ENCODE measurements at regions not wholly inside any gene's neighbourhood (a gene's known extent, or its start where the extent isn't known, plus 50 kb on each side); places are given as distances from the start of the nearest gene placed in this dataset.

DNA sequence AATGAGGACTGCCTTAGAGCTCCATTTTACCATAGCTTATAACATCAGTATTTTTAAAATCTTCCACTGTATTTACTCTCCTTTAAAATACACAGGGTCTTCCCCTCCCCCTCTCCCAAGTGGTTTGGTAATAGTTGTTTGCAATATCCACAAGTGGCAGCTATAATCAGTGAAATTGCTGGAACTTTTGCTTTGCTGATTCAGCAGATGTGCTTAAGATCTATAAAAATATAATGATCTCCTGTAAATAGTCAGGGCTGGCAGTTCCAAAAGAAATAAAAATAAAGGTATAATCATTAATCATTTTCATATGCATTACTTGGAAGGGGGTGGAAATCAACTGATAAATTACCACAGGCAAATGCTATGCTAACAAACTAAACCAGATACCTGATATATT, 345.2 kb downstream of the KLHL13 start:
- H3K9me1 ChIP-seq (ENCODE audit: control insufficient read depth, insufficient read depth, low read length) = no peaks in the 10 kb centered on the region
- CTCF ChIA-PET (ENCODE audit: low intra/inter-chr PET ratio) = no interaction called here
- no peak for FAIRE-seq
- TF ChIP-seq ZNF165 (CRISPR knock-in tag; IDR thresholded peaks at IDR 0.05; ENCODE audit: borderline replicate concordance) (no peak), C11orf30 (IDR thresholded peaks at IDR 0.05; ENCODE audit: low read depth) (0 out of 2 replicates have a peak, but pooled peaks have one; percentile 6)
- POLR2A ChIA-PET = no interaction called here
- no peak for ATAC-seq
- no peaks in the 10 kb centered on the region for H3K27me3 ChIP-seq (ENCODE audit: control insufficient read depth in 2 of 2, insufficient read depth in 2 of 2, low read length in 2 of 2)
- no TSS peak for BruUV-seq (replicated peaks)
- H3K9me3 ChIP-seq (replicated peaks; ENCODE audit: control insufficient read depth, insufficient read depth, low read depth, low read length) = no peaks in the 10 kb centered on the region
- no peaks in the 10 kb centered on the region for H3K4me1 ChIP-seq (replicated peaks in 1 of 2; ENCODE audit: control insufficient read depth in 2 of 2, insufficient read depth in 2 of 2, low read length in 2 of 2)
- no peak overlapping the region for H3K4me3 ChIP-seq
- no peak overlapping the region for H3K9ac ChIP-seq (ENCODE audit: insufficient read depth in 1 of 2, low read depth in 2 of 2, low read length in 2 of 2)
- H3K36me3 ChIP-seq (ENCODE audit: control insufficient read depth, insufficient read depth, low read length) = no peaks in the 10 kb centered on the region
- no peak overlapping the region for H2AFZ ChIP-seq (ENCODE audit: low read depth, low read length)
- in situ Hi-C loops (cut with MboI) (no loop called here), intact Hi-C loops (cut with micrococcal nuclease) (no loop called here)
- no peak overlapping the region for H3K27ac ChIP-seq (ENCODE audit: extremely low read depth, low read depth, low read length)
- DNase-seq (ENCODE audit: extremely low read depth in 1 of 4, low spot score in 3 of 4) = no peak
- no peak overlapping the region for H3K4me2 ChIP-seq (ENCODE audit: insufficient read depth, low read length)
- no peaks in the 10 kb centered on the region for H4K20me1 ChIP-seq (replicated peaks; ENCODE audit: control insufficient read depth, insufficient read depth, low read length)
- no peaks in the 10 kb centered on the region for H3K79me2 ChIP-seq (ENCODE audit: control insufficient read depth, insufficient read depth, low read length)

DNA sequence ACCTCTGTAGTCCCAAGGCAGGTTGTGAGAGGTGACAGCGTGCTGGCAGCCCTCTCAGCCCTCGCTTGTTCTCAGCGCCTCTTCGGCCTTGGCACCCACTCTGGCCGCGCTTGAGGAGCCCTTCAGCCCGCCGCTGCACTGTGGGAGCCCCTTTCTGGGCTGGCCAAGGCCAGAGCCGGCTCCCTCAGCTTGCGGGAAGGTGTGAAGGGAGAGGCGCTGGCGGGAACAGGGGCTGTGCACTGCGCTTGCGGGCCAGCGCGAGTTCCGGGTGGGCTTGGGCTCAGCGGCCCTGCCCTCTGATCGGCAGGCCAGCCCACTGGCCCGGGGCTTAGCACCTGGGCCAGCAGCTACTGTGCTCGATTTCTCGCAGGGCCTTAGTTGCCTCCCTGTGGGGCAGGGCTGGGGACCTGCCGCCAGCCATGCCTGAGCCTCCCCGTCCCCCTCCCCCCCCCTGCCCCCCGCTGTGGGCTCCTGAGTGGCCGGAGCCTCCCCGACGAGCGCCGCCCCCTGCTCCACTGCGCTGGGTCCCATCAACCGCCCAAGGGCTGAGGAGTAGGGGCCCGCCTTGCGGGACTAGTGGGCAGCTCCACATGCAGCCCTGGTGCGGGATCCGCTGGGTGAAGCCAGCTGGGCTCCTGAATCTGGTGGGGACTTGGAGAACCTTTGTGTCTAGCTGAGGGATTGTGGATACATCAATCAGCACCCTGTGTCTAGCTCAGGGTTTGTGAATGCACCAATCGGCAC, 347.6 kb downstream of the KLHL13 start:
- intact Hi-C loops (cut with micrococcal nuclease) = no loop called here
- Histone ChIP-seq H2AFZ (ENCODE audit: low read depth, low read length) (no peak overlapping the region), H3K4me1 (replicated peaks in 1 of 2; ENCODE audit: control insufficient read depth in 2 of 2, insufficient read depth in 2 of 2, low read length in 2 of 2) (no peaks in the 10 kb centered on the region), H3K36me3 (ENCODE audit: control insufficient read depth, insufficient read depth, low read length) (no peaks in the 10 kb centered on the region), H3K27ac (ENCODE audit: extremely low read depth, low read depth, low read length) (no peak overlapping the region), H3K27me3 (ENCODE audit: control insufficient read depth in 2 of 2, insufficient read depth in 2 of 2, low read length in 2 of 2) (no peaks in the 10 kb centered on the region), H3K9ac (ENCODE audit: insufficient read depth in 1 of 2, low read depth in 2 of 2, low read length in 2 of 2) (no peak overlapping the region), H3K4me3 (no peak overlapping the region), H3K9me3 (replicated peaks; ENCODE audit: control insufficient read depth, insufficient read depth, low read depth, low read length) (no peaks in the 10 kb centered on the region), H3K9me1 (ENCODE audit: control insufficient read depth, insufficient read depth, low read length) (no peaks in the 10 kb centered on the region), H3K4me2 (ENCODE audit: insufficient read depth, low read length) (no peak overlapping the region), H3K79me2 (ENCODE audit: control insufficient read depth, insufficient read depth, low read length) (no peaks in the 10 kb centered on the region), H4K20me1 (replicated peaks; ENCODE audit: control insufficient read depth, insufficient read depth, low read length) (no peaks in the 10 kb centered on the region)
- ChIA-PET POLR2A (no interaction called here), CTCF (ENCODE audit: low intra/inter-chr PET ratio) (no interaction called here)
- WGBS (ENCODE audit: insufficient coverage, low coverage, missing lambda C conversion rate) = 0% methylated on average over 7 of the region's 37 CpGs
- no TSS peak for BruUV-seq (replicated peaks)
- in situ Hi-C loops (cut with MboI) = no loop called here
- ATAC-seq (no peak), FAIRE-seq (no peak), DNase-seq (ENCODE audit: extremely low read depth in 1 of 4, low spot score in 3 of 4) (no peak)
- TF ChIP-seq KAT7 (CRISPR knock-in tag; IDR thresholded peaks at IDR 0.05; ENCODE audit: borderline replicate concordance) (no peak), ZNF76 (CRISPR knock-in tag; IDR thresholded peaks at IDR 0.05; ENCODE audit: borderline replicate concordance) (no peak), E2F3 (CRISPR knock-in tag; IDR thresholded peaks at IDR 0.05) (no peak), HDAC8 (tag; IDR thresholded peaks at IDR 0.05) (no peak)
- TF ChIP-seq, protein P1, sequence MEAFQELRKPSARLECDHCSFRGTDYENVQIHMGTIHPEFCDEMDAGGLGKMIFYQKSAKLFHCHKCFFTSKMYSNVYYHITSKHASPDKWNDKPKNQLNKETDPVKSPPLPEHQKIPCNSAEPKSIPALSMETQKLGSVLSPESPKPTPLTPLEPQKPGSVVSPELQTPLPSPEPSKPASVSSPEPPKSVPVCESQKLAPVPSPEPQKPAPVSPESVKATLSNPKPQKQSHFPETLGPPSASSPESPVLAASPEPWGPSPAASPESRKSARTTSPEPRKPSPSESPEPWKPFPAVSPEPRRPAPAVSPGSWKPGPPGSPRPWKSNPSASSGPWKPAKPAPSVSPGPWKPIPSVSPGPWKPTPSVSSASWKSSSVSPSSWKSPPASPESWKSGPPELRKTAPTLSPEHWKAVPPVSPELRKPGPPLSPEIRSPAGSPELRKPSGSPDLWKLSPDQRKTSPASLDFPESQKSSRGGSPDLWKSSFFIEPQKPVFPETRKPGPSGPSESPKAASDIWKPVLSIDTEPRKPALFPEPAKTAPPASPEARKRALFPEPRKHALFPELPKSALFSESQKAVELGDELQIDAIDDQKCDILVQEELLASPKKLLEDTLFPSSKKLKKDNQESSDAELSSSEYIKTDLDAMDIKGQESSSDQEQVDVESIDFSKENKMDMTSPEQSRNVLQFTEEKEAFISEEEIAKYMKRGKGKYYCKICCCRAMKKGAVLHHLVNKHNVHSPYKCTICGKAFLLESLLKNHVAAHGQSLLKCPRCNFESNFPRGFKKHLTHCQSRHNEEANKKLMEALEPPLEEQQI (IDR thresholded peaks at IDR 0.05) = no peak
- TF ChIP-seq, protein P2, sequence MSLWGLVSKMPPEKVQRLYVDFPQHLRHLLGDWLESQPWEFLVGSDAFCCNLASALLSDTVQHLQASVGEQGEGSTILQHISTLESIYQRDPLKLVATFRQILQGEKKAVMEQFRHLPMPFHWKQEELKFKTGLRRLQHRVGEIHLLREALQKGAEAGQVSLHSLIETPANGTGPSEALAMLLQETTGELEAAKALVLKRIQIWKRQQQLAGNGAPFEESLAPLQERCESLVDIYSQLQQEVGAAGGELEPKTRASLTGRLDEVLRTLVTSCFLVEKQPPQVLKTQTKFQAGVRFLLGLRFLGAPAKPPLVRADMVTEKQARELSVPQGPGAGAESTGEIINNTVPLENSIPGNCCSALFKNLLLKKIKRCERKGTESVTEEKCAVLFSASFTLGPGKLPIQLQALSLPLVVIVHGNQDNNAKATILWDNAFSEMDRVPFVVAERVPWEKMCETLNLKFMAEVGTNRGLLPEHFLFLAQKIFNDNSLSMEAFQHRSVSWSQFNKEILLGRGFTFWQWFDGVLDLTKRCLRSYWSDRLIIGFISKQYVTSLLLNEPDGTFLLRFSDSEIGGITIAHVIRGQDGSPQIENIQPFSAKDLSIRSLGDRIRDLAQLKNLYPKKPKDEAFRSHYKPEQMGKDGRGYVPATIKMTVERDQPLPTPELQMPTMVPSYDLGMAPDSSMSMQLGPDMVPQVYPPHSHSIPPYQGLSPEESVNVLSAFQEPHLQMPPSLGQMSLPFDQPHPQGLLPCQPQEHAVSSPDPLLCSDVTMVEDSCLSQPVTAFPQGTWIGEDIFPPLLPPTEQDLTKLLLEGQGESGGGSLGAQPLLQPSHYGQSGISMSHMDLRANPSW (CRISPR knock-in tag; IDR thresholded peaks at IDR 0.05) = no peak
